Activated CD8-positive, alpha-beta memory T cell treated with anti-CD3 and anti-CD28 coated beads for 48 hours (primary cell): ENCODE measurements at regions not wholly inside any gene's neighbourhood (a gene's known extent, or its start where the extent isn't known, plus 50 kb on each side); places are given as distances from the start of the nearest gene placed in this dataset.
"Not testable (repeated sequence)": the region's sequence is repeated elsewhere in the genome, so short reads cannot be mapped to it uniquely, and the experiment has no call there.

Source experiments
- DNase-seq, 3 experiments: peaks; one replicate each; pipeline ENCODE4 v3.0.0-alpha.2; 2020; ENCODE audit warnings: low read depth in 2 of 3, low spot score in 2 of 3

DNA sequence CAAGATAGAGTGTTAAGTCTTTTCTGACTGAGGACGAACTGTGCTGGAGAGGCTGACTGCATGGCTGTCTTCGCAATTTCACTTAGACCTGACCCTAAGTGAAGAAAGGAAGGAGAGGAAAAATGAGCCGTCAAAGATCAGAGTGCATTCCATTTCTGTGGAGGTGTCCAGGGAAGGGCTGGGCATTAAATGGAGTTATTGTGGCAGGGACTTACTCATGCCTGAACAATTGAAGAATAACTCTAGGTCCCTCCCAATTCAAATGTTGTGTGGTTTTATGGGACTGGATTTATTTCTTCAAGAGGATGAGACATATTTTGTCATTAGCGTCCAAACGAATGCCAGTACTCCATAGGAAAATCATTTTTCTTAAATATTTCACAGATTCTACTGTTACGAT lies 187.3 kb upstream of the CFAP20DC start:
- DNase-seq, result no peak

DNA sequence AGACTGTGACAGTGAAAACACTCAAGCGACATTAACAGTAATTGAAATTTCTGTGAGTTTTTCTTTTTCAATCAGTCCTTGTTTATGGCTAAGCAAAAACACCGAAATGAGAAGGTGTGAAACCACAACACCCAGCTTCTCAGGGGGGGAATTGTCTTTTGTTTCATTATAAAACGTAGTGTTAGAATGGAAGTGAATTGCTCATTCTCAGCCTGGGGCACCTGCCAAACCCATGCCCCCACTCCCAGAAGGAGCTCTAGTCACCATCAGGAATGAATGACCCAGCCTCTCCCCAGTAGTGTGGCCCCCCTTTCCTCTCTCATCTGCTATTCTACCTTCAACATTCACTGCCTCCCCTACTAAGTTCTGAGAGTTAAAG lies 185.8 kb upstream of the CFAP20DC start:
- no peak for DNase-seq

DNA sequence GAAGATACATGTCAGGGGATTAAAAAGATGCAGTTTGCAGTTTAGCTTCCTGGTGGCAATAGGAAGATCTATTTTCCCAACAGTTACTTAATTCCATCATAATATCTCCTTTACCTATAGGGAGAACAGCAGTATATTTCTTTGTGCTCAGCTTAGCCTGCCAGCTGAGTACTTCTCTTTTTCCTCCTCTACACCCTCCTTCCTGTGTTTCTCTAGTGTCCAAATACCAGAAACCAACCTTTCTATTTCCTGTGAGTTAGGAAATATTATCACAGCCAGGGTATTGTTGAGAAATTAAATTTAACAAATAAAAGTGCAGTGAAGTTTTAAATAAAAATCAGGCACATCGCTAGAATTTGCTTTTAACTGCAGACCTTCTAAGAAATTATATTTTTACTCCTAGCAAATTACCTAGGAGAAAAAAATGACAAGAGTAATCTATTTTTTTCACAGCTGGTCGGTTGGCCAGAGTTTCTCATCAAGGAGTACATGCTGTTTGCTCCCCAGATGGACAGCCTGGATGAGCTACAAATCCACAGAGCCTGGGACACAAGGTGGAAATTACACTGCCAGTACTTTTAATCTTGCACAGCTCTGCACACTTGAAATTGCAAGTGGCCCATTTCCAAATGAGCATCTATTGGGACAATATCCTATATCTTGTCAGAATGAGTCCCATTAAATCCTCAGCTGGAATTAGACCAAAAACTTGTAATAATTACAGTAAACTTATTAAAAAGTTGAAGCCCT lies 185.2 kb upstream of the CFAP20DC start:
- DNase-seq, result no peak

DNA sequence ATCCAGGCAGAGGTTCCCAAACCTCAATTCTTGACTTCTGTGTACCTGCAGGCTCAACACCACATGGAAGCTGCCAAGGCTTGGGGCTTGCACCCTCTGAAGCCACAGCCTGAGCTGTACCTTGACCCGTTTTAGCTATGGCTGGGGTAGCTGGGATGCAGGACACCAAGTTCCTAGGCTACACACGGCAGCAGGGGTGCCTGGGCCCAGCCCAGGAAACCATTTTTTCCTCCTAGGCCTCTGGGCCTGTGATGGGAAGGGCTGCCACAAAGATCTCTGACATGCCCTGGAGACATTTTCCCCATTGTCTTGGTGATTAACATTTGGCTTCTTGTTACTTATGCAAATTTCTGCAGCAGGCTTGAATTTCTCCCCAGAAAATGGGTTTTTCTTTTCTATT lies 180.6 kb upstream of the CFAP20DC start:
- DNase-seq, result not testable (repeated sequence)

DNA sequence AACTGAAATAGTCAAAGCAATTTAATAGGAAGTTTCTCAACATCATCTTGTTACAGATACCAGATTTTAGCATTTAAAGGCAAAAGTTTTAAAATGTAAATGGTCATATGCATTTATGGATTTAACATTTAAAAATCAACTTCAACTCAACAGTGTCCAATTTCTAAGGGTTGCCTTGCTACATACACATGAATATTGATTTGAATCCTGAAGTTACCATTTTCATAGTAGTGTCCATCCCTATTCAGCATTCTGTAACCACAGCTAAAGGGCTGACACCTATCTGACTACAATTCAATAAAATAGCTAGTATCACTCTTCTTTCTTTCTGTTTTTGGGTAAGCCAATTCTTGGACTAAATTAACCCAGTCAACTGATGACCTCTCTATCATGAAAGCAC lies 164.0 kb upstream of the CFAP20DC start:
- DNase-seq, result no peak

DNA sequence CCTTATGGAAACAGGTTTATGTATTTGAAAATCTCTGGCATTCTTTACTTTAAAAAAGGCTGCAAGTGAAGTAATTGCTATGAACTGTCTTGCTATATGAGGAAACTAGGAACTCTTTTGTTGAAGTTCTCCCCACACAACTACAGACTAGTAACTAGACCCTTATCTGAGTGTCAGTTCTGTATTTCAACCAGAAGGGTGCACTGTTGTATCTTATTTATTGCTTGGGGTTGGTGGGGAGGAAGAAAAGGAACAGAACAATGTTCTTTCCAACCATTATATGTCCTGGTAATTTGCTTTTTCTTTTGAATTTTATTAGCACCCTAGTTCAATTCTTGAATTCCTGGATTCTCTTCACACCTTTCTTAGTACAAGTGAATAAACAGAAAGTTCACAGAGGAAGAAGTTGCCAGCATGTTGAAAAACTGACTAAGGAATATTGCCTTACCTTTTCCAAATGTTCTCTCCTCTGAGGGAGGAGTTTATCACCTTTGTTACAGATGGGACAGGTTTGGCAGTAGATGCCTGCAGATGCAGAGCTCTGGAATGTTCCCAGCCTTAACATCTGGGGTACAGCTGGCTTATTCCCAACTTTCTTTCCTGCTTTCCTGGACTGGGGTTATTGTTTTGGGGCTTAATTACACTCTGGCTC lies 162.4 kb upstream of the CFAP20DC start:
- no peak for DNase-seq

DNA sequence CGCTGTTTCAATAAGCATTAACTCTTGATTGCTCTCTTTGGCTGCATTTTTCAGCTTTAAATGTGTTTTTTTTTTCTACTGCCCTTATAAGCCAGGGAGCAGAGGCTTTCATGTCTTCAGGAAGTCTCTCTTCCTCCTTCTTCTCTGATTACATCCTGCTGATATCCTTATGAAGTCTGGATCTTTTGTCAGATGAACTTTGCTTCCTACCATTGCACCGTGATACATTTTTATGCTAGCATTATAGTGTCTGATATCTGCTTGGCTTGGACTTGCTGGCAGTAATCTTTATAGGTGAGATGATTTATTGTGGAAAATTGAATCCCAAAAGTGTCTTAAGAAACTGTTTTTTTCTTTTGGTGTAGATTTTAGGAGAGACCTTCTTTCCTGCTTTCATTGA lies 160.4 kb upstream of the CFAP20DC start:
- DNase-seq, result no peak

DNA sequence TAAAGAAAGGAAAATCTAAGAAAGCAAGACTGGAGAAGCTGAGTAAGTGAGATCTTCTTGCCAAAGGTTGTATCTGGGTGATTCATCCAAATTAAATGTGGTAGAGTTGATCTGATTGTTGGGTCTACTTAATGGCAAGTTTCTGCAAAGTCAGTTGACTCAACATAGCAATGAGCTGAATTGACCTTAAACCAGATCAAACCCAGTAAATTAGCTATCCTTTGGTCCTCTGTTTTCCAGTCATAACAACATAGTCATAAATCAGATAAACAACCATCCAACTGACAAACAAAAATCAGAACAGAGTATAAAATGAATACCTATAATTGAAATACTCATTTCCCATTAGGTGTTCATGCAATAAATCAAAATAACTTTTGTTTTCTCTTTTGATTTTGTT lies 142.6 kb upstream of the CFAP20DC start:
- DNase-seq, result no peak

DNA sequence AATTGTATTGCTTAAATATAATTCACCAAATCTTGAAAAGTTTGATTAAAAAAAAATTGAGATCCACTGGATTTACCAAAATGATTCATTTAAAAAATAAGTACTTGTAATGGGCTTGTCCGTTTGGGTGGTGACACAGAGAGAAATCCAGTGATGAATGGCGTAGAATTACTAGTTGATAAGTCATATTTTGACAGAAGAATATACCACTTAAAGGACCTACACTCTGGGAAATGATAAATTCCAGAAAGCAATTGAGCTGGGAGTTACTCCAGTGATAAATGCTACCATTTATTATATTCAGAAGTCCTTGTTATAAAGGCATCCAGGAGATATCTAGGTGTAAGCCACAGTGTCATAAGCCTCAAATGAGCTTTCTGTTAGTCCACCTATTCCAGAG lies 141.8 kb upstream of the CFAP20DC start:
- no peak for DNase-seq

DNA sequence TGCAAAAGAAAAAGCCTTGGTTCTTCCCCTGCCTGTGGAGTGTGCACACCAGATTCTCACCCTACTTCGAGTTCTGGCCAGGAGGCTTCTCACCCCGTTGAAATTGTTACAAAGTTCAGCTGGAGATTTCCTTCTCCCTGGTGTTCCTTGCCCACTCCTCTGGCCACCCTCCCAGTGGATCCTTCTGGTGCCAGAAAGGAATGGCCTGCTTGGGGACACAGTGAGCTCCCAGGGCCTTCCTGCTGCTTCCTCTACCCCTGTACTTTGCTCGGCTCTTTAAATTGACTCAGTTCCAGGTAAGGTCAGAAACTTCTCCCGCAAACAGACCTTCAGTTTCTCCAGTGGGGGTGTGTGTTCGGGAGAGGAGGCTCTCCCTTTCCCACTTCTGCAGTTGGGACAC lies 140.1 kb upstream of the CFAP20DC start:
- no peak for DNase-seq

DNA sequence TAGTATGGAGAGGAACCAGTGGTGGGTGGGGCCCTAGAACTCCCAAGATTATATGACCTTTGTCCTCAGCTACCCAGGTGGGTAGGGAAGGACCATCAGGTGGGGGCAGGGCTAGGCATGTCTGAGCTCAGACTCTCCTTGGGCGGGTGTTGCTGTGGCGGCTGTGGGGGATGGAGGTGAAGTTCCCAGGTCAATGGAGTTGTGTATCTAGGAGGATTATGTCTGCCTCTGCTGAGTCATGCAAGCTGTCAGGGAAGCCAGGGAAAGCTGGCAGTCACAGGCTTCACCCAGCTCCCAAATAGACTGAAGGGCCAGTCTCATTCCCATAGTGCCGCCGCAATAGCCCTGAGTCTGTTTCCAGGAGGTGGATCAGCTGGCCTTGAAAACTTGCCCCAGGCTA lies 139.7 kb upstream of the CFAP20DC start:
- DNase-seq, result no peak

DNA sequence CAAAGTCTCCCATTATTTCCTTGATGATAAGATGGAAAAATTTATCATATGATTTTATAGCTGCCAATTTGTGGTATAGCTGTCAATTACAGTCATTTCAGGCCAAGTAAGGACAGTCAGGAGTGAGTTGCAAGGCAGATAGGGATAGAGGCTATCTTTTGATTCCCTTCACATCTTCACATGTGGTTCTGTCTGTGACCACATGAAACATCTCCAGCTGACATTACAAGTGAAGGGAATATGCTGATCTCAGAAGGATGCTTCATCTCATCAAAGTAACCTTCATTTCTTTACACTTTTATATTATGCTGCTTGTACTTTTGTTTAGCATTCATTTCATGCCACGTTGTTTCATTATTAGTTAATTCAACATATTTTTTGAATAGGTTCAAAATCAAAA lies 136.9 kb upstream of the CFAP20DC start:
- no peak for DNase-seq

DNA sequence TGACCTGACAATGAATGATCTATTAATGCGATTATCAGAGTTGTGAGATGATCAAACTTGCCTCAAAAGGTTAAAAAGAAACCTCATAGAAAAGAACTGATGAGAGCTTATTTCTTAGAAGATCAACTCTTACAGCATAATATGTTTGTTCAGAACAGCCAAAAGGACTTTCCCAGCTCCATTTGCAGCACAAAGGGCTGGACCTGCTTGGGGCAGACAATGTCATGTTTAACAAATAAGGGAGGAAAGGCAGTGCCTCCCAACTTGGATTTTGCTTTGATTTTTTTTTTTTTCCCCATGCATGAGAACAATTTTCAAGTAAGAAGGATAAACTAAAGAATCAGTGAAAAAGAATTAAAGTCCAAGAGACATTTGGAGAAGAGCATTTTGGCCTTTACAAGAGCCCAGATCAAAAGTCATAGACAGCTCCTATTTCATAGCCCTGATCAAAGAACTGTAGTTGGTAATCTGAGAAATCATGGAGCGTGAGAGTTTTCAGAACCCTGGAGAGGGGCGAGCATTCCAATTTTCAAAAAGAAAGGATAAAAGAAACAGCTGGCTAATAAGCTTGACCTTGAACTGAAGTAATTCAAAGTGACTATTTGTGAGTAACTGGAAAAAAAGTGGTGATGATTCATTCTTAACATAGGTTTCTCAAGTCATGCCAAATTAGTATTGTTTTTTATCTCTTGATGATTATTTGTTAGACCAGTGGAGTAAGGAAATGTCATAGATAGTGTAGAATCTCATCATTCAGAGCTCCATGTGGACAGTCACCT lies 136.0 kb upstream of the CFAP20DC start:
- no peak for DNase-seq

DNA sequence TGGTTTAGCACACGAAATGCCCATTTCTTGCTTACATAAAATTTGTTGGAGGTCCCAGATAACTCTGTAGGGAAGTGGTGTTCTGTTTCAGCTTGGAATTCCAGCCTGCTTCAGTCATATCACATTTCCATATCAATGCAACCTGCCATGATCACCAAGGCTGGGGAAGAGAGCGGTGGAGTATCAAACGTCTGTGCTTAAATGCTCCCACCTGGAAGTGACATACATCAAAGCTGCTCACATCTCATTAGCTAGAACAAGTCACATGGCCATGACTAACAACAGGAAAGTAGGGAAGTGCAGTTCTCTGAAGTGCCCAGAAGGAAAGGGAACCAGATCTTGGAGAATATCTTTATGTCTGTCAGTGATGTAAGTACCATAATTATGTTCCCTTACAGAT lies 130.2 kb upstream of the CFAP20DC start:
- DNase-seq, result no peak

DNA sequence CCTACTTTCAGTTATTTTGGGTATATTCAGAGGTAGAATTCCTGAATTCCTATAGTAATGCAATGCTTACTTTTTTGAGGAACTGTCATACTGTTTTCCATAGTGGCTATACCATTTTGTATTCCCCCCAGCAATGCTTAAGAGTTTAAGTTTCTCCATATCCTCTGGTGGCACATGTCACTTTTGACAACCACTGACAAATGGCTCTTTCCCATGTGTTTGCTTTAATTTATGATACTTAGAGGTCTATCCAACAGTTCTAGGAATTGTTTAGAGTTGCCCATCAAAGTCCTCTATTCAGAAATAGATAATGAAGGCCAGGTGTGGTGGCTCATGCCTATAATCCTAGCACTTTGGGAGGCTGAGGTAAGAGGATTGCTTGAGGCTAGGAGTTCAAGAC lies 128.9 kb upstream of the CFAP20DC start:
- DNase-seq, result no peak

DNA sequence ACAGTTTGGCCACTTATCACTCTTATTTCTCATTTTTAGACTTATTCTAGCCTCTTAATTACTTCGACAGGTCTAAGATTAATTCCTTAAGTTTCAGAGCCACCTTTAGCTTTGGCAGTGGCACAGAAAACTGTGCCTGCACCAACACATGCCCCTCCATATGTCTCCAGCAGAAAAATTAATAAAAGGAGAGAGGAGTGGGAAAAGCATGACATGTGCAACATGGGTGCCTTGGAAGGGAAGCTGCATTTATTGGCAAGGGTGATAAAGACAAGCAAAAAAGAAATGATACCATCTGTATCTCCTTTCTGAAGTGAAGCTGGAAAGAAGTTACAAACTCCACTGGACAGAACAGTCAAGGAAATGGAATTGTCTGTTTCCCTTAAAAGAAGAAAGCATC lies 121.7 kb upstream of the CFAP20DC start:
- DNase-seq, result no peak

DNA sequence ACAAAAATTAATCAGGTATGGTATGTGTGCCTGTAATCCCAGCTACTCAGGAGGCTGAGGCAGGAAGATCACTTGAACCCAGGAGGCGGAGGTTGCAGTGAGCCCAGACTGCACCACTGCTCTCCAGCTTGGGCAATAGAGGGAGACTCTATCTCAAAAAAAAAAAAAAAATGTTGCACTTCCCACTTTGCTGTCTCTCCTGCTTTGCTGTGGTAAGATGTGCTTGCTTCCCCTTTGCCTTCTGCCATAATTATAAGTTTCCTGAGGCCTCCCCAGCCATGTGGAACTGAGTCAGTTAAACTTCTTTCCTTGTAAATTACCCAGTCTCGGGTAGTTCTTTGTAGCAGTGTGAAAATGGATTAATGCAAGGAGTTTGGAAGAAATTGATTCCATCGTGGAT lies 120.3 kb upstream of the CFAP20DC start:
- not testable (repeated sequence) for DNase-seq

DNA sequence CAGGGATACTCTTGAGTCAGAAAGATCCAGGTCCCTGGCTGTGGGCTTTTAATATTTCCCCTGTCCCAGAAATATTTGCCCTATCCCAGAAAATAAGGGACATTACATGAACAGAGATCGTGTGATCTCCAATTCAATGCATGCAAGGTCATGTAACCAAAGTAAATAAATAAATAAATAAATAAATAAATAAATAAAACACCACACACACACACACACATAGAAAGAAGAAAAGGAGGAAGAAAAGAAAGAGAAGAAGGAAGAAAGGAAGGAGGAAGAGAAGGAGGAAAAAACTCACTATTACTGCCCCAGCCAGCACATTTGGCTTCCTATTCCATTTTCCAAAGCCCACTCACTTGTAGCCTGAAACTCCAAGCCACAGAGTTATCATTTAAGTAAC lies 117.9 kb upstream of the CFAP20DC start:
- no peak for DNase-seq

DNA sequence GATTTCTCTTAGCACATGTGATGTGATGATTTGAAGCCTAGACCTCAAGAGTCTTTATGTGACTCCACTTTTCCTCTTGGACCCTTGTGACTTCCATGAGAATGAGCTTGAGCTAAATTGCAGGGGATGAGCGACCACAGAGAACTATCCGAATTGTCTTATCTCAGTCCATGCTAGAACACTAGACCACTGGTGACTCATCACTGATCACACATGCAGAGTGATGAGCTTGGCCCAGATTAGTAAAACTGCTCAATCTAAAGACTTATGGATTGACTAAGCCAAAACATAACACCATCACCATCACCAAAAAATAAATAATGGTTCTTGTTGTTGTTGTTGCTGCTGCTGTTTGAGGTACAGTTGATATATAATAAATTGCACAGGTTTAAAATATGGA lies 114.1 kb upstream of the CFAP20DC start:
- no peak for DNase-seq

DNA sequence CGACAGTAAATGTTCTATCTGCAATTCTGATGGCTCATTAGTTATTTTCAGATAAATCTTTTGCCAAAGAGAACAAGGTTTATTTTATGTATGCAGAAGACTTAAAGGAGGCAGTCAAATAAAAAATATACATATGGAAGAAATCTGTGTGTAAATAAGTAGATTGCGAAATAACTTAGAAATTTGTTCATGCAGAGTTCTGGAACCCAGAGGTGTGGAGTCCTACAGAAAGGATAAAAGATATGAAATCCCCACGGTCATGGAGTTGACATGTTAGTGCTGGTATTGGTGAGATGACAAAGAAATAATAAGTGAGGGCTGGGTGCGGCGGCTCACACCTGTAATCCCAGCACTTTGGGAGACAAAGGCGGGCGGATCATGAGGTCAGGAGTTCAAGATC lies 111.2 kb upstream of the CFAP20DC start:
- DNase-seq, result no peak

DNA sequence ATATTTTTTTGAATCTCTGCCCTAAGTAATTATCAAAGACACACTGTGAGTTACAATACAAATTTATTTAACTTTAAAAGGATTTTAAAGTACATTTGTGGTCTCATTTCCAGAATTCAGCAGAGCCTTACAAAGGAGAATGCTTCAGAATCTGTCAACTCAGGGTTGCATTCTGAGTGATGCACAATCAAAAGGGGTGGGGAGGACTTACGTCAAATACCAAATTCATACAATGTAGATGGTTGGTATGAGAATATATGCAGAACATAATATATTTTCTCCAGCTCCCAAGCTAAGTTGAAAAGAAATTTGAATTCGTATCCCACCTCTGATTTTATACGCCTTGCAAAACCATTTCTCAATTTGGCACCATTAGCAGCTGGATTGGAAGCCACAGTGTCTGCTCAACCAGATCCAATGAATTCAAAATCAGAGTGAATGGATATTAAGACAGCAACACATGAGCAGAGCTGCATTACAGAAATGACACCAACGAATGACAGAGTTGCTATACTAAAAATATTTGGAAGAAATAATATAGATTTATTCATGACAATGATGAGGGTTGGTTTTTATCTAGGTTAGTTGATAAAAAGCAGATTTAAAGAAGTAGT lies 110.4 kb upstream of the CFAP20DC start:
- no peak for DNase-seq

DNA sequence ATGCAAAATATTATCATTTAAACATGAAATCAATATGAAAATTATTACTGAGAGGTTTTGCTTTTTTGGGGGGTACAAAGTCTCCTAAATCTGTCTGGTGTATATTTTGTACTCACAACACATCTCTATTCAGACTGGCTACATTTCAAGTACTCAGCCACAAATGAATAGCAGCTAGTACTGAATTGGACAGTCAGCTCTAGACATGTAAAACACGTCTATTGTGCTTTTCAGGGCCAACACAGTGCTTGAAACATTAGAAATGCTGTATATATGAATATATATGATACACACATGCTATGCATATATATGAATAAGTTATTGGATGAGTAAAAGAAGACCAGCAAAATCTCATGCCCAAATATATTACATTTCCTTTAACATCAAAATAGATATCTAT lies 103.8 kb upstream of the CFAP20DC start:
- DNase-seq, result no peak
